ENCODE measurements at regions not wholly inside any gene's neighbourhood (a gene's known extent, or its start where the extent isn't known, plus 50 kb on each side); places are given as distances from the start of the nearest gene placed in this dataset.

DNA sequence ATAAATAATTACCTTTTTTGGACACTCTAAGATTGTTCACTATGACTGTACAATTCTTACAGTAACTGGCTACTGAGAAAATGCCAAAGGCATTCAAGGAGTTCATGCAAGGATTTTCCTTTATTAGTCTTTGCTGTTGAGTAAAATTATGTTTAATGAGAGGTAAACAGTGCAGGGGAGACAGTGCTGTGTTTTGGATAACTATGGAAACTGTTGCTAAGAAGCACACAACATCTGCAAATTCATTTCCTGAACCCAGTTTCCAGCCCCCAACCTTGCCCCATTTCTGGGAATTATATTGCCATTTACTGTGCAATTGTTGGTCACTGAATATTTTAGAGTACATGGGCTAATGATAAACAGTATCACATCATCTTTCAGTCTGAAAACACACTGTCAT is 1005.8 kb downstream of the TRHDE start:
- TF ChIP-seq, protein P1, sequence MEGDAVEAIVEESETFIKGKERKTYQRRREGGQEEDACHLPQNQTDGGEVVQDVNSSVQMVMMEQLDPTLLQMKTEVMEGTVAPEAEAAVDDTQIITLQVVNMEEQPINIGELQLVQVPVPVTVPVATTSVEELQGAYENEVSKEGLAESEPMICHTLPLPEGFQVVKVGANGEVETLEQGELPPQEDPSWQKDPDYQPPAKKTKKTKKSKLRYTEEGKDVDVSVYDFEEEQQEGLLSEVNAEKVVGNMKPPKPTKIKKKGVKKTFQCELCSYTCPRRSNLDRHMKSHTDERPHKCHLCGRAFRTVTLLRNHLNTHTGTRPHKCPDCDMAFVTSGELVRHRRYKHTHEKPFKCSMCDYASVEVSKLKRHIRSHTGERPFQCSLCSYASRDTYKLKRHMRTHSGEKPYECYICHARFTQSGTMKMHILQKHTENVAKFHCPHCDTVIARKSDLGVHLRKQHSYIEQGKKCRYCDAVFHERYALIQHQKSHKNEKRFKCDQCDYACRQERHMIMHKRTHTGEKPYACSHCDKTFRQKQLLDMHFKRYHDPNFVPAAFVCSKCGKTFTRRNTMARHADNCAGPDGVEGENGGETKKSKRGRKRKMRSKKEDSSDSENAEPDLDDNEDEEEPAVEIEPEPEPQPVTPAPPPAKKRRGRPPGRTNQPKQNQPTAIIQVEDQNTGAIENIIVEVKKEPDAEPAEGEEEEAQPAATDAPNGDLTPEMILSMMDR (IDR thresholded peaks at IDR 0.05): no peak
- no peak for TF ChIP-seq POLR2AphosphoS5 (IDR thresholded peaks at IDR 0.05; ENCODE audit: low read depth, low read length)
- TF ChIP-seq TCF7L2 (IDR thresholded peaks at IDR 0.05; ENCODE audit: low read depth, low read length): no peak

Measured in Panc1 (cell line).